ENCODE measurements at regions not wholly inside any gene's neighbourhood (a gene's known extent, or its start where the extent isn't known, plus 50 kb on each side); places are given as distances from the start of the nearest gene placed in this dataset.

GRCh38 chr2:129925381-129925780 lies 54.1 kb upstream of the RAB6C start:
- no peaks in the 10 kb centered on the region for H3K79me2 ChIP-seq (ENCODE audit: insufficient read depth, low read depth)
- H3K27me3 ChIP-seq (ENCODE audit: insufficient read depth, low read depth), result no peaks in the 10 kb centered on the region
- no peaks in the 10 kb centered on the region for H3K36me3 ChIP-seq (ENCODE audit: insufficient read depth)
- H3K4me2 ChIP-seq, result no peak overlapping the region
- H3K27ac ChIP-seq, result no peak overlapping the region
- no peaks in the 10 kb centered on the region for H3K4me1 ChIP-seq (ENCODE audit: low read depth, poor library complexity, severe bottlenecking)
- no peak for TF ChIP-seq CTCF (conservative IDR thresholded peaks at IDR 0.05; ENCODE audit: low read depth, low read length)
- H2AFZ ChIP-seq (ENCODE audit: low read depth), result no peak overlapping the region
- H4K20me1 ChIP-seq (ENCODE audit: insufficient read depth), result no peaks in the 10 kb centered on the region
- no peak overlapping the region for H3K4me3 ChIP-seq (IDR thresholded peaks at IDR 0.05; ENCODE audit: insufficient read depth, low read depth, low read length)
- H3K9ac ChIP-seq, result no peak overlapping the region

- Histone ChIP-seq H4K20me1 (ENCODE audit: insufficient read depth) (no peaks in the 10 kb centered on the region), H3K27me3 (ENCODE audit: insufficient read depth, low read depth) (no peaks in the 10 kb centered on the region), H3K36me3 (ENCODE audit: insufficient read depth) (no peaks in the 10 kb centered on the region), H3K27ac (no peak overlapping the region), H3K4me2 (no peak overlapping the region), H3K4me3 (IDR thresholded peaks at IDR 0.05; ENCODE audit: insufficient read depth, low read depth, low read length) (no peak overlapping the region), H2AFZ (ENCODE audit: low read depth) (no peak overlapping the region), H3K79me2 (ENCODE audit: insufficient read depth, low read depth) (no peaks in the 10 kb centered on the region), H3K9ac (no peak overlapping the region), H3K4me1 (ENCODE audit: low read depth, poor library complexity, severe bottlenecking) (no peaks in the 10 kb centered on the region)
- TF ChIP-seq CTCF (conservative IDR thresholded peaks at IDR 0.05; ENCODE audit: low read depth, low read length), result no peak
Measured at GRCh38 chr2:129927696-129928095, 51.8 kb upstream of the RAB6C start.

- Histone ChIP-seq H3K27ac (no peak overlapping the region), H3K36me3 (ENCODE audit: insufficient read depth) (no peaks in the 10 kb centered on the region), H3K4me2 (no peak overlapping the region), H4K20me1 (ENCODE audit: insufficient read depth) (no peaks in the 10 kb centered on the region), H2AFZ (ENCODE audit: low read depth) (no peak overlapping the region), H3K27me3 (ENCODE audit: insufficient read depth, low read depth) (no peaks in the 10 kb centered on the region), H3K79me2 (ENCODE audit: insufficient read depth, low read depth) (no peaks in the 10 kb centered on the region), H3K4me1 (ENCODE audit: low read depth, poor library complexity, severe bottlenecking) (no peaks in the 10 kb centered on the region), H3K4me3 (IDR thresholded peaks at IDR 0.05; ENCODE audit: insufficient read depth, low read depth, low read length) (no peak overlapping the region), H3K9ac (no peak overlapping the region)
- no peak for TF ChIP-seq CTCF (conservative IDR thresholded peaks at IDR 0.05; ENCODE audit: low read depth, low read length)
Measured at GRCh38 chr2:129929321-129930290, 49.9 kb upstream of the RAB6C start.

All from KMS-11 (cell line).